Memory B cell (primary cell): ENCODE measurements at regions not wholly inside any gene's neighbourhood (a gene's known extent, or its start where the extent isn't known, plus 50 kb on each side); places are given as distances from the start of the nearest gene placed in this dataset.
"Not testable (repeated sequence)": the region's sequence is repeated elsewhere in the genome, so short reads cannot be mapped to it uniquely, and the experiment has no call there.

Experiments used
- ATAC-seq: fragments of 150-1000 bp; cut with Tn5 transposase; 2 replicates; pipeline ENCODE4 v1.10.0; 2021; ENCODE audit warnings: low read depth, mild to moderate bottlenecking, moderate library complexity
- DNase-seq, 2 donors: peaks; one replicate each; pipeline ENCODE4 v3.0.0; 2022; ENCODE audit warnings: low spot score in 2 of 2
- H3K27ac Mint-ChIP-seq: one replicate; pipeline ENCODE4 v1.8.0; 2022; ENCODE audit warnings: mild to moderate bottlenecking, moderate library complexity, mixed read lengths
- H3K27me3 Mint-ChIP-seq: one replicate; pipeline ENCODE4 v1.8.0; 2022; ENCODE audit warnings: mixed read lengths
- H3K36me3 Mint-ChIP-seq: one replicate; pipeline ENCODE4 v1.8.0; 2022; ENCODE audit warnings: mild to moderate bottlenecking, mixed read lengths
- H3K4me1 Mint-ChIP-seq: one replicate; pipeline ENCODE4 v1.8.0; 2022; ENCODE audit warnings: mixed read lengths
- H3K4me3 Mint-ChIP-seq: one replicate; pipeline ENCODE4 v1.8.0; 2022; ENCODE audit warnings: mild to moderate bottlenecking, moderate library complexity, mixed read lengths
- H3K9me3 Mint-ChIP-seq: one replicate; pipeline ENCODE4 v1.8.0; 2022; ENCODE audit warnings: mixed read lengths

DNA sequence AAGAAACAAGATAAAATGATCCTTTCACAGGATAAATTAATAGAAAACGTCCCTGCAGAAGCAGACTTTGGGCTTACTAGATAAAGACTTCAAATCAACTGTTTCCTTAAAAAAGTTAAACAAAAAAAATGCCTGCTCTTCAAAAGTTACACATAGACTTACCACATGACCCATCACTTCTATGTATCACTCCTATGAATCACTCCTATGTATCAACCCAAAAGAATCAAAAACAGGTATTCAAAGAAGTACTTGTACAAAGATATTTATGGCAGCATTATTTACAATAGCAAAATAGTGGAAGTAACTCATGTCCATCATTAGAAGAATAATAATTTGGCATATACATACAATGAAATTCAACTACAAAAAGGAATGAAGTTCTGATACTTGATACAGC, 56.3 kb upstream of the PRDM9 start:
- no peaks in the 10 kb centered on the region for H3K4me1 Mint-ChIP-seq

DNA sequence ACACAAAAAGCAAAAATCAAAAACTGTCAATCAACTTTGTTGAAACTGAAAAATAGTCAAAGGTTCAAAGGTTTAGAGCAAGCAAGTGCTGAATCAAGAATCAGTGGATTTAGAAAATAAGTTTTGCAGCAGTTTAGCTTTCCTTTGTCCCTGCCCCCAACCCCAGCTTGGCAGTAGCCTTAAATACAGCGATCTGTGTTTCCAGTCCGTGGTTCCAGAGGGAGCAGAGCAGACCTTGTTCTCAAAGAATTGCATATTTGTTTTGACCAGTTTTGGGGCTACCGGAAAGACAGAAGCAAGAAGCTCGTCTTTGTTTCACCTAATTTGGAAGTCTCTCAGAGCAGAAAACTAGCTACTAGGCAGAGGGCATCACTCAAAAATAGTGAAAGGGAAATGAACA, 57.2 kb upstream of the PRDM9 start:
- ATAC-seq (no peak), DNase-seq (no peak)
- Mint-ChIP-seq H3K9me3 (peaks cover 2% of the 10 kb centered on the region), H3K4me3 (no peak overlapping the region), H3K4me1 (no peaks in the 10 kb centered on the region), H3K27me3 (no peaks in the 10 kb centered on the region), H3K36me3 (no peaks in the 10 kb centered on the region), H3K27ac (no peak overlapping the region)

More for the DNA sequence above, 56.3 kb upstream of the PRDM9 start:
- no peak for ATAC-seq
- Mint-ChIP-seq H3K36me3 (no peaks in the 10 kb centered on the region), H3K27ac (no peak overlapping the region), H3K4me3 (no peak overlapping the region), H3K27me3 (no peaks in the 10 kb centered on the region), H3K9me3 (peaks cover 2% of the 10 kb centered on the region)
- no peak for DNase-seq

DNA sequence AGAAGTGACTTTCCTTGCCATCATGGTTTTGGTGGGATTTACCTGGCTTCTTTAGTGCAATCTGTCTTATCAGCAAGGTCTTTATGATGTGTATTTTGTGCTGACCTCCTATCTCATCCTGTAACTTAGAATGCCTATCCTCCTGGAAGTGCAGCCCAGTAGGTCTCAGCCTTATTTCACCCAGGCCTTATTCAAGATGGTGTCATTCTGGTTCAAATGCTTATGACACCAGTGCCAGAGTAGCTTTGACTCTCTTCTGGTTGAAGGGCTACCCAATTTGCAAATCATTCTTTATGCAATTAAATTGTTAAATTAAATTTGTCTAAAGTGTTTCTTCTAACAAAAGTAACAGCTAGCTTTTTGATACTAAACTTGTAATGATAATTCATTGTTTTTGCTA, 58.8 kb upstream of the PRDM9 start:
- ATAC-seq = no peak
- no peak for DNase-seq
- Mint-ChIP-seq H3K4me1 (no peaks in the 10 kb centered on the region), H3K4me3 (no peak overlapping the region), H3K27me3 (no peaks in the 10 kb centered on the region), H3K36me3 (no peaks in the 10 kb centered on the region), H3K27ac (no peak overlapping the region), H3K9me3 (peaks cover 4% of the 10 kb centered on the region)

DNA sequence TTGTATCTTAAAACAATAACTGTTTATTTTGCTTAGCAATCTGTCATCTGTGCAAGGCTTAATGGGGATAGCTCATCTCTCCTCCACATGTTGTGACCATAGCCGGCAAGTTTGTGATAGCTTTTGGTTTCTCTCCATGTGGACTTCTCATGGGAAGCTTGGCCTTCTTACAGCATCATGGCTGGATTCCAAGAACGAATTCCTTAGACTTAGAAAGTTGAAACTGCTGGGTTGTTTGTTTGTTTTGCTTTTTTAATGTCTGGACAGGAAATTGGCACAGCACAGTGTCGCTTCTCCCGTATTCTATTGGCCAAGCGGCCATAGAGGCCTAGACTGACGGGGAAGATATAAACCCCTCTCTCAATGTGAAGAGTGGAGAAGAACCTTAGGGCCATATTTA, 61.0 kb upstream of the PRDM9 start:
- Mint-ChIP-seq H3K4me1 (no peaks in the 10 kb centered on the region), H3K36me3 (no peaks in the 10 kb centered on the region), H3K4me3 (no peak overlapping the region), H3K27me3 (no peaks in the 10 kb centered on the region), H3K27ac (no peak overlapping the region), H3K9me3 (peaks cover 2% of the 10 kb centered on the region)
- ATAC-seq (no peak), DNase-seq (no peak)

DNA sequence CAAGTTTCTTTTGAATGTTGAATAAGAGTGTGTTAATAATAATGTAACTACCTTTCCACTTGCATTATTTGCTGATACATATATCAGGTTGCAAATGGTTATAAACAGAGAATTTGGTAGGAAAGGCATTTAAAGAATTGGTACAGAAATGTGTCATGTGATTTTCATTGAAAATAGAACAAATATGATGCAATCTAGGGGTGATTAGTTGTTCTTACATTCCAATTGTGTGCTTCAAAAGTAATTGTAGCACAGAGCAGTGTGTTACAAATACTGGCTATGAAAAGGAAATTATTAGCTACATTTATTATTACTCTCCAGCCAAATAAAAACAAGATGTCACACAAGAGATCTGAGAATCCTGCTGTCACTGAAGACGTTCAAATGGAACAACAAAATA, 61.8 kb upstream of the PRDM9 start:
- Mint-ChIP-seq H3K36me3 (no peaks in the 10 kb centered on the region), H3K4me3 (no peak overlapping the region), H3K27ac (no peak overlapping the region), H3K27me3 (no peaks in the 10 kb centered on the region), H3K4me1 (no peaks in the 10 kb centered on the region), H3K9me3 (peaks cover 3% of the 10 kb centered on the region)
- DNase-seq (no peak), ATAC-seq (no peak)

DNA sequence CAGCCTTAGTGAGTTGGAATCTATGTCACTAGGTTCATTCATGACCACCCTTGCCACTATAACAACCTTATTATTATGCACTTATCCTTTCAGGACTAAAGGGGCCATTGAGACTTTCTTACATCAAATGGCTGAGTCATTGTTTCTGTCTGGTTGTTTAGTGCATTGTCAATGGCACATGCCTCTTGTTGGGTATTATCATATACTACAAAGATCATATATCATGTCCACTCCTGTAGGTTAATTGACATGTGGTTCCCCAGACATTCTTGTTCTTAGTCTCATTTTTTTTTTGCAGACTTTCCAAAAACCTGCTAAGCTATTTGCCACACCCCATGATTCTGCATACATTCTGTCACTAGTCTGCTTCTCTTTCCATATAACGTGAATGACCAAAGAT, 66.7 kb upstream of the PRDM9 start:
- Mint-ChIP-seq H3K9me3 (peaks cover 3% of the 10 kb centered on the region), H3K36me3 (no peaks in the 10 kb centered on the region), H3K27me3 (no peaks in the 10 kb centered on the region), H3K4me3 (no peak overlapping the region), H3K27ac (no peak overlapping the region), H3K4me1 (no peaks in the 10 kb centered on the region)
- no peak for ATAC-seq
- DNase-seq = no peak

DNA sequence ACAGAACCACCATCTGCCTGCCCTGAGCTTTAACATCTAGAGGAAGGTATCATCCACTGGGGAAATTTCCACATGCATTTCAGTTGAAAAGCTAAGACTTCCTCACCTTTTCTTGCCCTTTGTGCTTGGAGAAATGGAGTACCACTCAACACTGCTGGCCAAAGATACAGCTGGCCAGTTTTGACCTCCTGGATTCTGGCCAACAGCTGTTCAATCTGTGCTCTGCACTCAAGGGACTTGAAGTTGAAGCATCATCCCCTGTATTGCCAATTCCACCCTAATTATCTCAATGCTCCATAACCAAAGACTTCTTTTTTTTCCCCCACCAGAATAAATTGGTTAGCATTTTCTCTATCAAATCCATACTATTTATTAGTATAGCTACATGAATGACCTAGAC, 70.4 kb upstream of the PRDM9 start:
- H3K4me3 Mint-ChIP-seq = no peak overlapping the region
- no peaks in the 10 kb centered on the region for H3K36me3 Mint-ChIP-seq
- no peaks in the 10 kb centered on the region for H3K27me3 Mint-ChIP-seq
- no peak for DNase-seq
- no peak for ATAC-seq
- H3K9me3 Mint-ChIP-seq = peaks cover 4% of the 10 kb centered on the region
- H3K4me1 Mint-ChIP-seq = no peaks in the 10 kb centered on the region
- H3K27ac Mint-ChIP-seq = no peak overlapping the region

DNA sequence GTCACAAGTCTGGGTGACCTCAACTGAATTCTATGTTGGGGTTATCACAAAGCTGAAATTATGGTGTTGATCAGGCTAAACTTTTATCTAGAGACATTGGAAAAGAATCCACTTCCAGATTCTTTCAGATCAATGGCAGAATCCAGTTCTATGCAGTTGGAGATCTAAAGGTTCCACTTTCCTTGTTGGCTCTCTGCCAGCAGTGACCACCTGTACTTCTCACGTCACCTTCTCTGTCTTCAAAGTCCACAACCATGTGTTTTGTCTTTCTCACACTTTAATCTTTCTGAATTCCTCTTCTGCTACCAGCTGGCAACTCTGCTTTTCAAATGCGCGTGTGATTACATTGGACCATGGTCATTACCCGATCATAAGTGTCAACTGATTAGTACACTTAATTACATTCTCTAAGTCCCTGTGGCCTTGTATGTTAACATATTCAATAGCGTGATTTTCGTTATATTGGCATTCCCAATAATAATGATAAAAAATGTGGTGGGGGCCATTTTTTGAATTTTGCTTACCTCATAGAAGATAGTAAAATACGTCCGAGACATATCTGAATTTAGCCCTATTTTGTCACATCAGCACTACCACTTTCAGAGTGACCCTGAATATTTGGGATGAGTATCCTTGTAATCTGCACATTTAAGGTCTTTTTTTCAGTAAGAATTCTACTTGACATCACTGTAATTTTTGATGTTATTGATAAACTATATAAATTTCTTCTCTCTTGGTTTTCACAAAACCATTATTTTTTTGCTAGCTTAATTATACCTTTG, 73.7 kb upstream of the PRDM9 start:
- H3K27ac Mint-ChIP-seq = no peak overlapping the region
- H3K4me3 Mint-ChIP-seq = no peak overlapping the region
- H3K27me3 Mint-ChIP-seq = no peaks in the 10 kb centered on the region
- no peak for DNase-seq
- no peaks in the 10 kb centered on the region for H3K36me3 Mint-ChIP-seq
- H3K4me1 Mint-ChIP-seq = no peaks in the 10 kb centered on the region
- peaks cover 2% of the 10 kb centered on the region for H3K9me3 Mint-ChIP-seq
- ATAC-seq = no peak

DNA sequence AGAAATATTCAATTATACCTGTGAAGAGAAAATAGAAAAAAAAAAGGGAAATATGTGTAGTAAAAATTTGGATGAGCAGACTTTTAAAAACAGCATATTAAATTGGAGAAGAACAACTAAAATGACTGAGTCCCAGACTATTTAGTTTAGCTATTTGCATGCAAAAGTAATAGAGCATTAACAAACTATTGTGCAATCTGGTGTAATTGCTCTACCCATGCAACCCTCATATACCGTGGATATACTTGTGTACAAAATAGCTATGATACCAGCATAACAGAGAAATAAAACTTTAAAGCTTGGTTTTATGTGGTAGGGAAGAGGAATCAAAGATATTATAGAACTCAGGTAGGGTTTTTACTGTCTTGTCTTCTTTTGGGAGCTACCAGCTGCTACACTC, 78.7 kb upstream of the PRDM9 start:
- no peaks in the 10 kb centered on the region for H3K27me3 Mint-ChIP-seq
- no peak for DNase-seq
- no peaks in the 10 kb centered on the region for H3K36me3 Mint-ChIP-seq

DNA sequence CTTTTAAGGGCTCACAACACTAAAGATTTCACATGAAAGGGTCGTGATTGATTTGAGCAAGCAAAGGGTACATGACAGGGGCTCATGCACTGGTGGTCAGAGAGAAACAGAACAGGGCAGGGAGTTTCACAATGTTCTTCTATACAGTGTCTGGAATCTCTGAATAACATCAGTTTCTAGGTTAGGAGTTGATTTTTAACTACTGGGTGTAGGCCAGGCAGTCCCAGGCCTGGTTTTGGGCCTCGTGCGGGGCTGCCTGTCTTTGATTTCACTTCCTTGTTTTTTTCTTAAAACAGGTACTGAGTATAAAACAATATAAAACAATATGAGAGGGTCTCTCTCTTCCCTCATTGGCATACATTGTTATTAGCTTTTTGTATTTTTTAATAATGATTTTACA, 87.2 kb upstream of the PRDM9 start:
- H3K27me3 Mint-ChIP-seq, H3K4me1 Mint-ChIP-seq, ATAC-seq, H3K36me3 Mint-ChIP-seq, H3K9me3 Mint-ChIP-seq, H3K27ac Mint-ChIP-seq, H3K4me3 Mint-ChIP-seq, DNase-seq: not testable (repeated sequence)

More for the DNA sequence above, 78.7 kb upstream of the PRDM9 start:
- H3K4me1 Mint-ChIP-seq = no peaks in the 10 kb centered on the region
- peaks cover 1% of the 10 kb centered on the region for H3K9me3 Mint-ChIP-seq
- ATAC-seq = no peak
- no peak overlapping the region for H3K4me3 Mint-ChIP-seq
- H3K27ac Mint-ChIP-seq = no peak overlapping the region

DNA sequence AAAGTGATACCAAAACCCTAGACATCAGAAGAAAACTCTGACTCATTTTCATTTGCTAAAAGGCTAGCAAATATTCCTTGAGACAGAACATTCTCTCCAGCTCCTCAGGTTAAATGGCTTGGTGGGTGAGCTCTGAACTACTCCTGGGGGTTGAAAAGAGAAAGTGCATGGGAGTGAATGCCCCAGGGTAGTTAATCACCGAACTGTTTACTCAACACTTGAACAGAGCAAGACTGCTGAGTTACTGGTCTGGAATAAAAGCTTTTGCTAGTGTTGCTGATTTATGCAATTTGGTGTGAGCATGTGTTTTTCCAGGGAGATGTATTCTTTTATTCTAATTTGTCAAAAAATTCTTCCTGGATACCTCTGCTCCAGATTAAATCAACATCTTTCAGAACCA, 88.3 kb upstream of the PRDM9 start:
- H3K4me1 Mint-ChIP-seq = no peaks in the 10 kb centered on the region
- no peak for DNase-seq
- H3K4me3 Mint-ChIP-seq = no peak overlapping the region
- H3K27ac Mint-ChIP-seq = no peak overlapping the region
- H3K36me3 Mint-ChIP-seq = no peaks in the 10 kb centered on the region
- no peaks in the 10 kb centered on the region for H3K27me3 Mint-ChIP-seq
- ATAC-seq = no peak
- H3K9me3 Mint-ChIP-seq = no peaks in the 10 kb centered on the region

DNA sequence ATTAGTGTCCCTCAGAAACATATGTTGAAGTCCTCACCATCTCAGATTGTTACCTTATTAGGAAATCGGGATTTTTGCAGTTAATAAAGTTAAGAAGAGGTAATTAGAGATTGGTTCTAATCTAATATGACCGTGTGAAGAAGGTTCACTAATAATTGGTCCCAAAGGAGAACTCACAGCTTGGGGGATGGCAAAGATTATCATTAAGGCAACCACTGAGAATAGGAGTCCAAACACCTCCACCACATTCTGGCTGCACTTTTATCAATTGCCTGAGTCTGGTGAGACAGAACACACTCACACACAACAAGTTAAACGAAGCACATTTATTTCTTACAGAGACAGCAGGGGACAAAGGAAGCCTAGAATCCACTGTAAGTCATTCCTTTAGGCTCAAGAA, 94.9 kb upstream of the PRDM9 start:
- peaks cover 1% of the 10 kb centered on the region for H3K9me3 Mint-ChIP-seq
- no peak overlapping the region for H3K27ac Mint-ChIP-seq
- DNase-seq (no peak), ATAC-seq (no peak)
- H3K27me3 Mint-ChIP-seq = no peaks in the 10 kb centered on the region
- no peak overlapping the region for H3K4me3 Mint-ChIP-seq
- no peaks in the 10 kb centered on the region for H3K4me1 Mint-ChIP-seq
- no peaks in the 10 kb centered on the region for H3K36me3 Mint-ChIP-seq

DNA sequence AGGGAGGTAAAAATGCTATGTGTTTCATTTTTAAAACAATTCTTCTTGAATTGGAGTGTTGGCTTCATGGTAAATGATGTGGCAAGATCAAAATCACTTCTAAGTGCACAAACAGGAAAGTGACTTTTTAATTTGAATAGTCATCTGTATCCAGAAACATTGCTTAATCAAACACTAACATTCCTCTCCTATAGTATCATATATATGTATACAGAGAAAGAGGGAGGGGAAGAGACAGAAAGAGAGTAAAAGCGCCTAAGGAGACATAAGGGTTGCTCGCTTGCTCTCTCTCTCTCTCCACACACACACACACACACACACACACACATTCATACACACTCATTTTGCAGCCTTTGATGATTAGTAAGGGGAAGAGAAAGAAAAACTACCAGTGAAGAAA, 95.4 kb upstream of the PRDM9 start:
- Mint-ChIP-seq H3K4me3 (no peak overlapping the region), H3K4me1 (no peaks in the 10 kb centered on the region), H3K27me3 (no peaks in the 10 kb centered on the region), H3K27ac (no peak overlapping the region), H3K9me3 (peaks cover 1% of the 10 kb centered on the region), H3K36me3 (no peaks in the 10 kb centered on the region)
- ATAC-seq (no peak), DNase-seq (no peak)

DNA sequence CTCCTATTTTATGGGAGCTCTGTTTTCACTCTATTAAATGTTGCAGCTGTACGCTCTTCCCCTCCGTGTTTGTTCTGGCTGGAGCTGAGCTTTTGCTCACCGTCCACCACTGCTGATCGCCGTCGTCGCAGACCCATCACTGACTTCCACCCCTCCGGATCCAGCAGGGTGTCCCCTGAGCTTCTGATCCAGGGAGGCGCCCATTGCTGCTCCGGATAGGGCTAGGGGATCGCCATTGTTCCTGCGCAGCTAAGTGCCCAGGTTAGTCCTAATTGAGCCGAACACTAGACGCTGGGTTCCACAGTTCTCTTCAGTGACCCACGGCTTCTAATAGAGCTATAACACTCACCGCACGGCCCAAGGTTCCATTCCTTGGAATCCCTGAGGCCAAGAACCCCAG, 96.2 kb upstream of the PRDM9 start:
- no peaks in the 10 kb centered on the region for H3K27me3 Mint-ChIP-seq
- ATAC-seq = no peak

DNA sequence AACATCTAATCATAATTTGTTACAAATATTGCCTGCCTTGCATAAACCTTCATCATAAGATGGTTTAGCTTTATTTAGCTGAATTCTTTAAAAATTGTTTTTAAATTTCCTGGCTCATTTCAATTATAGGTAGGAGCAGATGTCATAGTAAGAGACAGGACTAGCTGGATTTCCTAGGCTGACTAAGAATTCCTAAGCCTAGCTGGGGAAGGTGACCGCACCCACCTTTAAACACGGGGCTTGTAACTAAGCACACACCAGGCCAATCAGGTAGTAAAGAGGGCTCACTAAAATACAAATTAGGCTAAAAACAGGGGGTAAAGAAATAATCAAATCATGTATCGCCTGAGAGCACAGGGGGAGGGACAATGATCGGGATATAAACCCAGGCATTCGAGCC, 96.6 kb upstream of the PRDM9 start:
- not testable (repeated sequence) for H3K9me3 Mint-ChIP-seq, H3K4me1 Mint-ChIP-seq, H3K27me3 Mint-ChIP-seq, ATAC-seq, DNase-seq, H3K27ac Mint-ChIP-seq, H3K36me3 Mint-ChIP-seq, H3K4me3 Mint-ChIP-seq

More for the DNA sequence above, 96.2 kb upstream of the PRDM9 start:
- no peaks in the 10 kb centered on the region for H3K36me3 Mint-ChIP-seq
- H3K4me1 Mint-ChIP-seq = no peaks in the 10 kb centered on the region
- DNase-seq = no peak
- peaks cover 1% of the 10 kb centered on the region for H3K9me3 Mint-ChIP-seq
- no peak overlapping the region for H3K4me3 Mint-ChIP-seq
- no peak overlapping the region for H3K27ac Mint-ChIP-seq
